SU-DHL-6 (cell line): ENCODE measurements at regions not wholly inside any gene's neighbourhood (a gene's known extent, or its start where the extent isn't known, plus 50 kb on each side); places are given as distances from the start of the nearest gene placed in this dataset.

ENCODE experiments used
- H2AFZ ChIP-seq: fragments of 200-600 bp; sonication (generic); 2 replicates; pipeline ENCODE4 v1.6.1; 2014; ENCODE audit warnings: low read depth, mild to moderate bottlenecking, moderate library complexity, mixed read lengths, antibody characterized with exemption, low read length; ENCODE audit not compliant: severe bottlenecking
- H3F3A ChIP-seq: fragments of 200-600 bp; shearing (Covaris generic); 2 replicates; pipeline ENCODE4 v1.6.0; 2016; ENCODE audit warnings: antibody characterized with exemption, mild to moderate bottlenecking; ENCODE audit not compliant: insufficient read depth
- H3K27ac ChIP-seq: fragments of 200-600 bp; sonication (generic); 2 replicates; pipeline ENCODE4 v1.5.1; 2016; ENCODE audit warnings: low read depth, mild to moderate bottlenecking, low read length, moderate library complexity, mixed read lengths
- H3K27me3 ChIP-seq: fragments of 200-600 bp; sonication (generic), shearing (Covaris generic); 2 replicates; pipeline ENCODE4 v1.6.0; 2014; ENCODE audit warnings: mild to moderate bottlenecking, low read length
- H3K36me3 ChIP-seq: fragments of 200-600 bp; sonication (generic); 2 replicates; pipeline ENCODE4 v1.6.1; 2014; ENCODE audit warnings: mild to moderate bottlenecking, low read length, mixed read lengths
- H3K4me2 ChIP-seq: fragments of 300-600, 200-600 bp; shearing (Covaris generic), sonication (generic); 2 replicates; pipeline ENCODE4 v1.6.0; 2014; ENCODE audit warnings: low read length, low read depth, mild to moderate bottlenecking; ENCODE audit not compliant: poor library complexity, severe bottlenecking
- H3K4me3 ChIP-seq: fragments of 200-600 bp; sonication (generic); 2 replicates; pipeline ENCODE4 v1.5.1; 2014; ENCODE audit warnings: antibody characterized with exemption, low read length, mild to moderate bottlenecking, mixed read lengths; ENCODE audit not compliant: insufficient read depth, poor library complexity, severe bottlenecking
- H3K79me2 ChIP-seq: fragments of 200-600 bp; sonication (generic); 2 replicates; pipeline ENCODE4 v1.6.1; 2014; ENCODE audit warnings: mild to moderate bottlenecking, low read length, moderate library complexity; ENCODE audit not compliant: insufficient read depth
- H3K9ac ChIP-seq: fragments of 200-600 bp; sonication (generic); 2 replicates; pipeline ENCODE4 v1.7.0; 2014; ENCODE audit warnings: mild to moderate bottlenecking, low read length
- H3K9me2 ChIP-seq: fragments of 200-600 bp; sonication (generic); replicated peaks from 2 replicates; pipeline ENCODE4 v1.6.1; 2014; ENCODE audit warnings: low read length; ENCODE audit not compliant: insufficient read depth
- H3K9me3 ChIP-seq: fragments of 200-600 bp; sonication (generic); 2 replicates; pipeline ENCODE4 v1.6.1; 2014; ENCODE audit warnings: low read length, mixed read lengths; ENCODE audit not compliant: insufficient read depth
- H4K20me1 ChIP-seq: fragments of 200-600 bp; sonication (generic); 2 replicates; pipeline ENCODE4 v1.6.1; 2014; ENCODE audit warnings: low read depth, mild to moderate bottlenecking, antibody characterized with exemption, low read length, moderate library complexity, mixed read lengths
- EZH2phosphoT487 ChIP-seq: fragments of 200-600 bp; sonication (generic), shearing (Covaris generic); conservative IDR thresholded peaks from 2 replicates; pipeline ENCODE4 v1.6.1; 2018; ENCODE audit warnings: mild to moderate bottlenecking, antibody characterized with exemption, low read length, moderate library complexity, mixed read lengths
- TF ChIP-seq, protein P1 (sequence below): fragments of 200-600 bp; sonication (generic); IDR thresholded peaks from one replicate; pipeline ENCODE4 v1.5.1; 2017; ENCODE audit warnings: antibody characterized with exemption, mild to moderate bottlenecking, low read length, moderate library complexity; ENCODE audit not compliant: insufficient read depth, poor library complexity, severe bottlenecking

DNA sequence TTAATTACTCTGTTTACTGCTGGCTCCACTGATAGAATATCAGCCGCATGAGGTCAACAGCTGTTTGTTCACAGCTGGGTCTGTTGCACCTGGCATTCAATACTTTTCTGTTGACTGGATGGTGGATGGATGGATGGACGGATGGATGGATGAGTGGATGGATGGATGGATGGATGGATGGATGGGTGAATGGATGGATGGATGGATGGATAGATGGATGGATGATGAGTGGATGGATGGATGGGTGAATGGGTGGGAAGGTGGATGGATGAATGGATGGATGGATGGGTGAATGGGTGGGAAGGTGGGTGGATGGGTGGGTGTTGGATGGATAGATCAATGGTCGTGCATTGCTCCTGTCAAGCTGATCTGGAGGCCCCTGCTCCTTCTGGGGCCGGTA lies 422.2 kb upstream of the SULF2 start:
- no peaks in the 10 kb centered on the region for H3K9me3 ChIP-seq
- no peaks in the 10 kb centered on the region for H3K79me2 ChIP-seq
- no peaks in the 10 kb centered on the region for H3K27me3 ChIP-seq
- H3K4me2 ChIP-seq: no peak overlapping the region
- H3K9me2 ChIP-seq: no peaks in the 10 kb centered on the region
- H3F3A ChIP-seq: no peaks in the 10 kb centered on the region
- no peak overlapping the region for H3K4me3 ChIP-seq
- TF ChIP-seq EZH2phosphoT487: no peak
- TF ChIP-seq, protein P1, sequence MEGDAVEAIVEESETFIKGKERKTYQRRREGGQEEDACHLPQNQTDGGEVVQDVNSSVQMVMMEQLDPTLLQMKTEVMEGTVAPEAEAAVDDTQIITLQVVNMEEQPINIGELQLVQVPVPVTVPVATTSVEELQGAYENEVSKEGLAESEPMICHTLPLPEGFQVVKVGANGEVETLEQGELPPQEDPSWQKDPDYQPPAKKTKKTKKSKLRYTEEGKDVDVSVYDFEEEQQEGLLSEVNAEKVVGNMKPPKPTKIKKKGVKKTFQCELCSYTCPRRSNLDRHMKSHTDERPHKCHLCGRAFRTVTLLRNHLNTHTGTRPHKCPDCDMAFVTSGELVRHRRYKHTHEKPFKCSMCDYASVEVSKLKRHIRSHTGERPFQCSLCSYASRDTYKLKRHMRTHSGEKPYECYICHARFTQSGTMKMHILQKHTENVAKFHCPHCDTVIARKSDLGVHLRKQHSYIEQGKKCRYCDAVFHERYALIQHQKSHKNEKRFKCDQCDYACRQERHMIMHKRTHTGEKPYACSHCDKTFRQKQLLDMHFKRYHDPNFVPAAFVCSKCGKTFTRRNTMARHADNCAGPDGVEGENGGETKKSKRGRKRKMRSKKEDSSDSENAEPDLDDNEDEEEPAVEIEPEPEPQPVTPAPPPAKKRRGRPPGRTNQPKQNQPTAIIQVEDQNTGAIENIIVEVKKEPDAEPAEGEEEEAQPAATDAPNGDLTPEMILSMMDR: no peak
- H3K27ac ChIP-seq: no peak overlapping the region
- no peak overlapping the region for H3K9ac ChIP-seq
- H4K20me1 ChIP-seq: no peaks in the 10 kb centered on the region
- no peak overlapping the region for H2AFZ ChIP-seq
- no peaks in the 10 kb centered on the region for H3K36me3 ChIP-seq

DNA sequence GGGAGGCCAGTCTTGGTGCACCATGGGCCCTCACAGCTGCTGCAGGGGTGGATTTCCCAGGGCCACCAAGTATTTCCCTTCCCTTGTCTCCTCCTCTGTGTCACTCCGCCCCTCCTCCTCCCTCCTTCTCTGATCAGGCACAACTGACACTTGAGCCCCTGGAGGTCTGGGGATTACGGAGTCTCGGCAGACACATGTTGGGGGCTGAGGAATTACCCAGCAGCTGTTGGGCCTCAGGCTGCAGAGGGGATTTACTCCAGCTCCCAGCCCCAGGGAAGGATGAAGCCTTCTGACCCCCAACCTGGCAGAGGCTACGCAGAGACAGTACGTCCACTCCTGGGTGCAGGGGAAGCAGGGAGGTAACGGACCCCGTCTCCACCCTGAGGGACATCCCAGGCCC lies 420.5 kb upstream of the SULF2 start:
- no peak overlapping the region for H3K27ac ChIP-seq
- no peaks in the 10 kb centered on the region for H3K9me3 ChIP-seq
- TF ChIP-seq EZH2phosphoT487: no peak
- TF ChIP-seq, protein P1: no peak
- no peaks in the 10 kb centered on the region for H4K20me1 ChIP-seq
- no peaks in the 10 kb centered on the region for H3K9me2 ChIP-seq
- no peaks in the 10 kb centered on the region for H3F3A ChIP-seq
- no peak overlapping the region for H3K4me3 ChIP-seq
- no peaks in the 10 kb centered on the region for H3K27me3 ChIP-seq
- no peak overlapping the region for H3K9ac ChIP-seq
- H3K79me2 ChIP-seq: no peaks in the 10 kb centered on the region
- H3K36me3 ChIP-seq: no peaks in the 10 kb centered on the region
- H2AFZ ChIP-seq: no peak overlapping the region
- no peak overlapping the region for H3K4me2 ChIP-seq

DNA sequence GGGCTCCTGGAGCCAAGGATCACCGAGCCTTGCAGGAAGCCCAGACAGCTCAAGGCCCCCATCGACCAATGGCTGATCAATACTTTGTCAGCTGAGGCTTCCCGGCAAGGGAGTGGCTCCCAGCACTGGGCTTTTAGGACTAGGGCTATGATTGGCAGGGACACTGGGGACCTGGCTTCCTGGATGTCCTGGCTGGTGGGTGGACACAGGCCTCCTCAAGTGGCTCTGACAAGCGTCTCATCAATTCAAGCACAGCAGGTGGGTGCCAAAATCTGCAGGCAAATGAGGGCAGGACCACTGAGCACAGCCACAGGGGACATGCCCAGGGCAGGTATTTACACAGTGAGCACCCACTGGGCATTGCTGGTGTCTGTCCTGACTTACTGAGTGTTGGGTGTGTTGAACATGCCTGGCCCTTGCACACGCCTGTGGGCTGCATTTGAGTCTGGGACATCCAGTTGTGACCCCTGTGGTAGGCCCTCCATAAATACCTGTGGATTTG lies 420.1 kb upstream of the SULF2 start:
- H4K20me1 ChIP-seq: no peaks in the 10 kb centered on the region
- no peaks in the 10 kb centered on the region for H3K79me2 ChIP-seq
- no peaks in the 10 kb centered on the region for H3K36me3 ChIP-seq
- no peaks in the 10 kb centered on the region for H3F3A ChIP-seq
- no peak overlapping the region for H3K27ac ChIP-seq
- H2AFZ ChIP-seq: no peak overlapping the region
- TF ChIP-seq EZH2phosphoT487: no peak
- TF ChIP-seq, protein P1: no peak
- no peak overlapping the region for H3K4me3 ChIP-seq
- no peak overlapping the region for H3K9ac ChIP-seq
- H3K9me2 ChIP-seq: no peaks in the 10 kb centered on the region
- H3K4me2 ChIP-seq: no peak overlapping the region
- no peaks in the 10 kb centered on the region for H3K9me3 ChIP-seq
- H3K27me3 ChIP-seq: no peaks in the 10 kb centered on the region
